Lower leg skin (tissue), 4 donors: ENCODE measurements at regions not wholly inside any gene's neighbourhood (a gene's known extent, or its start where the extent isn't known, plus 50 kb on each side); places are given as distances from the start of the nearest gene placed in this dataset.

Experiments
- DNase-seq, 2 donors: peaks; one replicate each; pipeline ENCODE4 v3.0.0-alpha.2; 2019; ENCODE audit warnings: low spot score in 2 of 2
- H3K4me3 ChIP-seq: fragments of 200-600 bp; sonication (generic); 2 replicates; pipeline ENCODE4 v1.5.1; 2017; ENCODE audit warnings: mild to moderate bottlenecking, low read depth; ENCODE audit not compliant: poor library complexity, severe bottlenecking
- CTCF ChIP-seq, 3 donors: fragments of 450-650 bp; IDR thresholded peaks; one replicate each; pipeline ENCODE4 v1.5.1; 2016; ENCODE audit warnings: antibody characterized with exemption in 3 of 3, mild to moderate bottlenecking in 3 of 3, moderate library complexity in 2 of 3
- POLR2A ChIP-seq, 2 donors: fragments of 450-650 bp; IDR thresholded peaks; one replicate each; pipeline ENCODE4 v1.6.1; 2016 to 2017; ENCODE audit warnings: antibody characterized with exemption in 2 of 2, mild to moderate bottlenecking in 1 of 2, moderate library complexity in 1 of 2
- WGBS, 2 donors: methylation state at CpG; one replicate each; pipeline ENCODE4 v1.1.5; 2018; 5-methylcytosine and 5-hydroxymethylcytosine counted together
- intact Hi-C: fragments of 100-400 bp; cut with DNase I; formaldehyde crosslinking; loops from one replicate; pipeline ENCODE4 v1.15.0; 2023; ENCODE audit warnings: low total_unique reads

DNA sequence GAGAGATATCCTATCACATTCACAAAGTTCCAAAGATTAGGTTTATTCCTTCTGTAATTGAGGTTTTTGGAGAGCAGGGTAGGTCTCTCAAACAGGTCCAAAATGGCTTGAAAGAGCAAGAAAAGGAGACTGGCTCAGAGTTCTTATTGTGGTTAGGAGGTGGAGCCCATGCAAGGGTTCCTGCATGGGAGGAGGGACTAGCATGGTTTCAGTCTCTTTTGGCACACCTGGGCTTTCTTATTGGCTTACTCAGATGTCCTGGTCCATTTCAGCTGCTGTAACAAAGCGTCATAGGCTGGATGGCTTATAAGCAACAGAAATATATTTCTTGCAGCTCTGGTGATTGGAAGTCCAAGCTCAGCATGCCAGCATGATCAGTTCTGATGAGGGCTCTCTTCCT is 493.1 kb downstream of the REEP3 start:
- intact Hi-C loops, result loop anchor here (5.0 kb wide), 1 partner anchor 542 kb away; no protein-coding TSS in a partner anchor

DNA sequence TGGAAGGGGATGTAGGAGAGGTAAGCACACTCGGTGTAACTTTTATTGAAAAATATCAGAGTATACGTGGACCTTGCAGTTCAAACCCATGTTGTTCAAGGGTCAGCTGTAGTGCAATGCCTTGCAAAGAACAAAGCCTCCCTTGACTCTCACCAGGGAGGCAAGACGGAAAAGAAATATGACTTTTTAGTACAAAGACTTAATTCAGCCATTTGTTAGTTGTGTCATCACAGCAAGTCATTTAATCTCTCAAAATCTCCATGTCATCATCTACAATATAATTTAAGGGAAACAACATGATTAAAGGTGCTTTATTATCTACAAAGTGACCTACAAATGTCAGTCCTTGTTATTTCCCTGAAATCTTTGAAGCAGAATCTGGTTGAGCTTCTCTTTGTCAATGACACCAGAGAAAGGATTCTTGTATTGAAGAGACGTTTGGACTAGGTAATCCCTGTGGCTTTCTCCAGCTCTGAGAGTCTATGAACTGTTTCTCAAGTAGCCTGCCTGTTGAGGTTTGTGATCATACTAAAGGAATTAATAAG is 502.8 kb downstream of the REEP3 start:
- DNase-seq, result no peak
- 65 to 66% methylated on average over 4 of the region's 4 CpGs for WGBS, 2 donors
- intact Hi-C loops, result no loop called here

More for the DNA sequence above, 493.1 kb downstream of the REEP3 start:
- no peak for TF ChIP-seq POLR2A (IDR thresholded peaks at IDR 0.05)
- TF ChIP-seq CTCF (IDR thresholded peaks at IDR 0.05), result no peak
- no peak for DNase-seq
- WGBS, 2 donors, result 86 to 95% methylated on average over 1 of the region's 1 CpG
- no peak overlapping the region for H3K4me3 ChIP-seq

GRCh38 chr10:64033711-64034110 is 512.5 kb downstream of the REEP3 start:
- DNase-seq, result no peak
- TF ChIP-seq POLR2A (IDR thresholded peaks at IDR 0.05) (no peak), CTCF (IDR thresholded peaks at IDR 0.05) (no peak)
- intact Hi-C loops, result no loop called here
- 54 to 67% methylated on average over 3 of the region's 3 CpGs for WGBS, 2 donors
- no peak overlapping the region for H3K4me3 ChIP-seq

More for the DNA sequence above, 502.8 kb downstream of the REEP3 start:
- H3K4me3 ChIP-seq, result no peak overlapping the region
- TF ChIP-seq CTCF (IDR thresholded peaks at IDR 0.05), result no peak
- TF ChIP-seq POLR2A (IDR thresholded peaks at IDR 0.05), result no peak

DNA sequence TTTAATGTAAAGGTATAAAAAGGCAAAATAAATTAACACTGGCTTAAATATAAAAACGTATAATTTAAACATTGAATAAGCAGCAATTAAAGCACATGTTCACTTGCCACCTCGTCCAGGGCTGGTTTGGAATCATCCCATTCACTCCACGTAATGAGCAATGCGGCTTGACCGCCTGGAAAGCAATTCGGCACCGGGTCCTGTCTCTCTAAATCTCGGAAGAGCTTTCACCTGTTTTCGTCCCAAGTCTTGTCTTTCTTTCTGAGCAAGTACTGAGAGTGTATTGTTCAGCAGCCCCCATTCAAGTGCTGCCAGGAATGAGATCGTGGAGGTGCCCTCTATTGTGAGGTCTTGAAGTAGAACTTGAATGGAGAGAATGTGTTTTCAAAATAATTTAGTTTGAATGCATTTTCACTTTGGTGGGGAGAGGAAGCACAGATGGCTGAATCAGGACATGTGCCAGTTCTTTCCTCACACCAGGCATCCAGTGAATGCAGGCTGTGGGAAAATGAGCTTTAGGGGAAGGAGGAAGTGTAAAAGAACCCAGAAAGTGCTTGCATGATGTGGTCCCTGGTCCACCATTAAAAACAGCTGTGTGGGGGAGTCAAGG is 515.2 kb downstream of the REEP3 start:
- 46% methylated on average over 10 of the region's 10 CpGs for WGBS, 2 donors
- H3K4me3 ChIP-seq, result no peak overlapping the region
- intact Hi-C loops, result no loop called here
- no peak for DNase-seq
- no peak for TF ChIP-seq POLR2A (IDR thresholded peaks at IDR 0.05)
- TF ChIP-seq CTCF (IDR thresholded peaks at IDR 0.05), result no peak

DNA sequence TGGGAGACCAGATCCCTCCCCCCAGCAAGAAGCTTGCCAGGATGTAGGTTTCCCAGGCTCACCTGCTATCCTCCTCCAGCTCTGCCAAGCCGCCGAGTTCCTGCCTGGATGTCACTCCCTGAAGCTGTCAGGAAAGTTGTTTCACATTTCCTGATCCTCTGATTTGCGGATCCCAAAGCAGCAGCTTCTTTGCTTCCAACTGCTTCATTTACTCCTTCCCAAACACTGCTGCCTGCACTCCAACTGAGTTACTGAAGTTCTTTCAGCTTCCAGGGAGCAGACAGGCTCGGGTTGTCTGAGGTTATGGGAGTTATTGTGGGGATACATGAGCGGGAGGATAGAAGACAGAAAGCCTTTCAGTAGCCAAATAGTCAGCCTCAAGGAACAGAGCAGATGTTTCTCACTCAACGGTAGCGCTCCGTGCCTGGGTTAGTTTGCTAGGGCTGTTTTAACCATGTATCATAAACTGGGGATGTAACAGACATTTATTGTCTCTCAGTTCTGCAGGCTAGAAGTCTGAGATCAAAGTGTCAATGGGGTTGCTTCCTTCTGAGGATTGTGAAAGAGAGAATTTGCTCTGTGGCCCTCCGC is 516.0 kb downstream of the REEP3 start:
- TF ChIP-seq CTCF (IDR thresholded peaks at IDR 0.05), result no peak
- TF ChIP-seq POLR2A (IDR thresholded peaks at IDR 0.05), result no peak
- intact Hi-C loops, result no loop called here
- WGBS, 2 donors, result 34 to 38% methylated on average over 9 of the region's 9 CpGs
- DNase-seq, result no peak
- H3K4me3 ChIP-seq, result no peak overlapping the region
